PC-3 (cell line): ENCODE measurements at regions not wholly inside any gene's neighbourhood (a gene's known extent, or its start where the extent isn't known, plus 50 kb on each side); places are given as distances from the start of the nearest gene placed in this dataset.

Experiments used
- ATAC-seq: fragments of 200-7000 bp; cut with Tn5 transposase; 2 replicates; pipeline ENCODE4 v1.9.1; 2020; ENCODE audit warnings: mild to moderate bottlenecking, moderate library complexity
- BruUV-seq: library from RNA; stranded (reverse); fragments of 400-500 nt; replicated peaks from 2 replicates; lab custom pipeline; 2021; lab: Mats Ljungman, UMichigan
- CTCF ChIA-PET: fragments of 300-600 bp; sonication (Branson Sonifier 250); formaldehyde crosslinking; loops from one replicate; lab custom pipeline; 2022; ENCODE audit warnings: antibody characterized with exemption; lab: Charles Lee
- POLR2A ChIA-PET: fragments of 300-600 bp; sonication (Branson Sonifier 250); formaldehyde crosslinking; loops from one replicate; lab custom pipeline; 2022; ENCODE audit warnings: antibody characterized with exemption; ENCODE audit not compliant: unreplicated experiment; lab: Charles Lee
- DNase-seq: peaks from one replicate; pipeline ENCODE4 v3.0.0-alpha.2; 2015
- H2AFZ ChIP-seq: fragments of 300-600 bp; sonication (generic); 2 replicates; pipeline ENCODE4 v1.6.0; 2016; ENCODE audit warnings: antibody characterized with exemption, low read length
- H3F3A ChIP-seq: fragments of 300-600 bp; sonication (generic); one replicate; pipeline ENCODE4 v1.6.0; 2017; ENCODE audit warnings: antibody characterized with exemption, low read length, control low read depth, mild to moderate bottlenecking; ENCODE audit not compliant: unreplicated experiment
- H3K27ac ChIP-seq: fragments of 300-600 bp; sonication (generic); 2 replicates; pipeline ENCODE4 v1.5.1; 2016; ENCODE audit warnings: mild to moderate bottlenecking, low read length
- H3K27me3 ChIP-seq: fragments of 300-600 bp; sonication (generic); 2 replicates; pipeline ENCODE4 v1.6.1; 2016; ENCODE audit warnings: low read length, mixed read lengths
- H3K36me3 ChIP-seq: fragments of 300-600 bp; sonication (generic); 2 replicates; pipeline ENCODE4 v1.6.1; 2016; ENCODE audit warnings: low read depth, mixed run types, low read length, mixed read lengths
- H3K4me1 ChIP-seq: fragments of 300-600 bp; sonication (generic); 2 replicates; pipeline ENCODE4 v1.5.1; 2016; ENCODE audit warnings: low read length; ENCODE audit not compliant: insufficient read depth
- H3K4me2 ChIP-seq: fragments of 300-600 bp; sonication (generic); 2 replicates; pipeline ENCODE4 v1.6.0; 2016; ENCODE audit warnings: low read length
- H3K4me3 ChIP-seq: fragments of 300-600 bp; sonication (generic); 2 replicates; pipeline ENCODE4 v1.5.1; 2016; ENCODE audit warnings: mild to moderate bottlenecking, low read length, mixed read lengths
- H3K79me2 ChIP-seq: fragments of 300-600 bp; sonication (generic); 2 replicates; pipeline ENCODE4 v1.6.1; 2017; ENCODE audit warnings: low read length, mixed read lengths
- H3K9ac ChIP-seq: fragments of 300-600 bp; sonication (generic); 2 replicates; pipeline ENCODE4 v1.6.0; 2016; ENCODE audit warnings: mild to moderate bottlenecking, low read length
- H3K9me2 ChIP-seq: fragments of 300-600 bp; sonication (generic); replicated peaks from 2 replicates; pipeline ENCODE4 v1.6.1; 2016; ENCODE audit warnings: mixed run types, low read length, mixed read lengths
- H3K9me3 ChIP-seq: fragments of 300-600 bp; sonication (generic); 2 replicates; pipeline ENCODE4 v1.6.1; 2016; ENCODE audit warnings: low read length, mixed read lengths
- H4K20me1 ChIP-seq: fragments of 300-600 bp; sonication (generic); 2 replicates; pipeline ENCODE4 v1.6.1; 2016; ENCODE audit warnings: low read length, mixed read lengths
- EZH2 ChIP-seq: fragments of 300-600 bp; sonication (generic); IDR thresholded peaks from one replicate; pipeline ENCODE4 v1.6.1; 2017; ENCODE audit warnings: antibody characterized with exemption, mild to moderate bottlenecking, low read length; ENCODE audit not compliant: unreplicated experiment
- EZH2phosphoT487 ChIP-seq: fragments of 300-600 bp; sonication (generic); IDR thresholded peaks from 2 replicates; pipeline ENCODE4 v1.6.1; 2018; ENCODE audit warnings: mild to moderate bottlenecking, antibody characterized with exemption, low read length, borderline replicate concordance
- intact Hi-C: fragments of 100-400 bp; cut with micrococcal nuclease; formaldehyde crosslinking; loops from 2 replicates; pipeline ENCODE4 v1.9.0; 2023
- TF ChIP-seq, protein P1 (sequence below): fragments of 300-600 bp; sonication (generic); conservative IDR thresholded peaks from 2 replicates; pipeline ENCODE4 v1.5.1; 2017; ENCODE audit warnings: antibody characterized with exemption, low read depth, mild to moderate bottlenecking, low read length

DNA sequence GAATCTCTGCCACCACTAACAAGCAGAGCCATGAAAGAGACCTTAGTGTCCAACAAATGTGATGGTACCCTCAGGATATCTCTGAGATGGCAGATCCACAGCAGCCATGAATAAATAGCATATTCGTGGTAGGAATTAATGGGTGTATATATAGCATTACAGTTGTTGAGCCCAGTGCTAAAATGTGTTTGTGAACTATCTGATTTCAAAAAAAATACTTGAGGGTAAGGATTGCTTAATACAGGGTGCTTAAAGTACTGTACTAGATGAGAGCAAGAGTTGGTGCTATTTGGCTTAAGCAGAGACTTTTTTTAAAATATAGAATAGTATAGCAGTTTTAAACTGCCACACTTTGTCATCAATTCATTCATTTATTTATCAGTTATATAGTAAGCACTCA is 101.5 kb upstream of the GALNT5 start:
- TF ChIP-seq EZH2 (no peak), EZH2phosphoT487 (no peak)
- TF ChIP-seq, protein P1, sequence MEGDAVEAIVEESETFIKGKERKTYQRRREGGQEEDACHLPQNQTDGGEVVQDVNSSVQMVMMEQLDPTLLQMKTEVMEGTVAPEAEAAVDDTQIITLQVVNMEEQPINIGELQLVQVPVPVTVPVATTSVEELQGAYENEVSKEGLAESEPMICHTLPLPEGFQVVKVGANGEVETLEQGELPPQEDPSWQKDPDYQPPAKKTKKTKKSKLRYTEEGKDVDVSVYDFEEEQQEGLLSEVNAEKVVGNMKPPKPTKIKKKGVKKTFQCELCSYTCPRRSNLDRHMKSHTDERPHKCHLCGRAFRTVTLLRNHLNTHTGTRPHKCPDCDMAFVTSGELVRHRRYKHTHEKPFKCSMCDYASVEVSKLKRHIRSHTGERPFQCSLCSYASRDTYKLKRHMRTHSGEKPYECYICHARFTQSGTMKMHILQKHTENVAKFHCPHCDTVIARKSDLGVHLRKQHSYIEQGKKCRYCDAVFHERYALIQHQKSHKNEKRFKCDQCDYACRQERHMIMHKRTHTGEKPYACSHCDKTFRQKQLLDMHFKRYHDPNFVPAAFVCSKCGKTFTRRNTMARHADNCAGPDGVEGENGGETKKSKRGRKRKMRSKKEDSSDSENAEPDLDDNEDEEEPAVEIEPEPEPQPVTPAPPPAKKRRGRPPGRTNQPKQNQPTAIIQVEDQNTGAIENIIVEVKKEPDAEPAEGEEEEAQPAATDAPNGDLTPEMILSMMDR: no peak
- intact Hi-C loops: no loop called here
- Histone ChIP-seq H3K4me1 (peaks cover 5% of the 10 kb centered on the region), H3K27me3 (no peaks in the 10 kb centered on the region), H2AFZ (no peak overlapping the region), H3F3A (no peaks in the 10 kb centered on the region), H3K9me3 (no peaks in the 10 kb centered on the region), H4K20me1 (no peaks in the 10 kb centered on the region), H3K27ac (no peak overlapping the region), H3K36me3 (no peaks in the 10 kb centered on the region), H3K4me2 (no peak overlapping the region), H3K9ac (no peak overlapping the region), H3K4me3 (no peak overlapping the region), H3K9me2 (no peaks in the 10 kb centered on the region), H3K79me2 (no peaks in the 10 kb centered on the region)
- CTCF ChIA-PET: no interaction called here
- BruUV-seq: no TSS peak
- DNase-seq (no peak), ATAC-seq (no peak)
- POLR2A ChIA-PET: no interaction called here

DNA sequence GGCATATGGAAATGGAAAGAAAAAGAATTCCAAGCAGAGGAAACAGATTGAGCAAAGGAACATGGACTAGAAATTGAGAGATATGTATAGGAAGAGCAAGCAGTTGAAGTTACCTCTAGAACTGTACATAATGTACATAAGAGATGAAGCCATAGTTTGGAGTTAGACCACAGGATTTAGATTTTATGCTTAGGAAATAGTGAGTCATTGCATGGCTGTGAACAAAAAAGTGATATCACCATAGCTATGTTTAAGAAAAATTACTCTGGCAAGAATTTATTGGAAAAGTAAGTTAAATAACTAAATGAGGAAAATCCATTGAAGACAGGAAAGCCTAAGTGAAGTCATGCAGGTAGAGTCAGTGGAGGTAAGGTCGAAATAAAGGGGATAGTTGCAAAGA is 99.4 kb upstream of the GALNT5 start:
- BruUV-seq: no TSS peak
- no peaks in the 10 kb centered on the region for H3K79me2 ChIP-seq
- H3K4me1 ChIP-seq: no peaks in the 10 kb centered on the region; the same call in 1 of the 2 replicates
- peak; percentile 49; the same call in 1 of the 2 replicates for ATAC-seq
- TF ChIP-seq, protein P1: no peak
- TF ChIP-seq EZH2 (no peak), EZH2phosphoT487 (no peak)
- H2AFZ ChIP-seq: no peak overlapping the region
- intact Hi-C loops: no loop called here
- no peaks in the 10 kb centered on the region for H4K20me1 ChIP-seq
- ChIA-PET CTCF (interaction anchor here (0.6 kb wide), 1 partner anchor 21 kb away, joined by 3 read pairs; no protein-coding TSS in a partner anchor), POLR2A (no interaction called here)
- H3K4me2 ChIP-seq: no peak overlapping the region
- no peaks in the 10 kb centered on the region for H3K9me3 ChIP-seq
- H3K27me3 ChIP-seq: no peaks in the 10 kb centered on the region
- no peak overlapping the region for H3K4me3 ChIP-seq
- no peaks in the 10 kb centered on the region for H3K9me2 ChIP-seq
- DNase-seq: peak; percentile 43
- no peak overlapping the region for H3K27ac ChIP-seq
- no peaks in the 10 kb centered on the region for H3K36me3 ChIP-seq
- no peaks in the 10 kb centered on the region for H3F3A ChIP-seq
- no peak overlapping the region for H3K9ac ChIP-seq

DNA sequence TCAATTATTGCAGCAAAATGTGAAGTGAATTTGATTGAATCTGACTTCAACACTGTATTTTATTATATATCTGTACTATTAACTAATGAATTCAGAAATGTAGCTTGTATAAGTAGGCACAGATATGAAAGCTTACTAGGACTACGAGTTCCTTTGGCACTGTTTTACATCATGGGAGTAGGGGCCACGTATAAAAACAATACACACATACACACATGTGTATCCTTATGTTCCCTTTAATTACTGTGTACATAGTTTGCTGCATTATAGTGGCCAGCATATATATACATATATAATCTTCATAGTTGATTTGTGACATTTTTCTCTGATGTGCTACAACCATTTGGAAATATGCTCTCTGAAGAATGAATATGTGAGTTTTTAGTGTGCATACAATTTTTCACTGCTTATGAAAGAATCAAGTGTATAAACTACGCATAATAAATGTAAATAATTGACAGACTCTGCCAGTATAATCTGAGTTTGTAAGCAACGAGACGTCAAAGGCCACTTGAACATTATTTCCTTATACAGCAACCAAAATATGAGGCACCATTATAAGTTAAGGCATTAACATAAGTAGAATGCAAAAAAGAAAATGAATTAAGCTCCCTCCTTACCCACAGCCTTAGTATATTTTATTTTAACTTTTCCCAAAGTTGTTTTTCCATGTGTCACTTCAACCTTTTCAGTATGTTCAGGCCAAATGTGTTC is 98.1 kb upstream of the GALNT5 start:
- Histone ChIP-seq H3K27me3 (no peaks in the 10 kb centered on the region), H3K4me2 (no peak overlapping the region), H3K9ac (no peak overlapping the region), H3K27ac (no peak overlapping the region), H4K20me1 (no peaks in the 10 kb centered on the region), H3K4me1 (no peaks in the 10 kb centered on the region; the same call in 1 of the 2 replicates), H3K4me3 (no peak overlapping the region), H3K9me2 (no peaks in the 10 kb centered on the region), H3F3A (no peaks in the 10 kb centered on the region), H3K9me3 (no peaks in the 10 kb centered on the region), H3K36me3 (no peaks in the 10 kb centered on the region), H3K79me2 (no peaks in the 10 kb centered on the region), H2AFZ (no peak overlapping the region)
- POLR2A ChIA-PET: no interaction called here
- no peak for TF ChIP-seq EZH2
- no peak for TF ChIP-seq EZH2phosphoT487
- TF ChIP-seq, protein P1: no peak
- CTCF ChIA-PET: no interaction called here
- ATAC-seq: no peak
- BruUV-seq: no TSS peak
- DNase-seq: no peak
- intact Hi-C loops: no loop called here
